ENCODE measurements at regions not wholly inside any gene's neighbourhood (a gene's known extent, or its start where the extent isn't known, plus 50 kb on each side); places are given as distances from the start of the nearest gene placed in this dataset.

DNA sequence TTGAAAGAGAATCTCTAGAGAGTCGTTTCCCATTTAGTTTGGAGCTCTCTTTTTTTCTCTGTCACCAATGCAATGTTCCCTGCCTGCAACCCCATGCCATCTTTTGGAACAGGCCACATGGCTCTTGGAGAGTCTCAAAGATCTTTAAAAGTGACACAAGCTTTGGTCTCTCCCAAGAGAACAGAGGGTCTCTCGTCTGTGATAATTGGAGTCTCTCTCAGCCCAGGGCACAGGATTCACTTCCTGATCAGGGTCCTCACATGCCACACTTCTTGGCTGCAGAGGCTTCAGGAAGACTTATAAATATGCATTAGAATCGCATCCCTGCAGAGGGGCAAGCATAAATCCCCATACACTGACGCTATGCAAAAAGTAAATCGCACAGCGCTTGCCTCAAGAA is 240.5 kb downstream of the IRS2 start:
- POLR2A ChIA-PET = no interaction called here

DNA sequence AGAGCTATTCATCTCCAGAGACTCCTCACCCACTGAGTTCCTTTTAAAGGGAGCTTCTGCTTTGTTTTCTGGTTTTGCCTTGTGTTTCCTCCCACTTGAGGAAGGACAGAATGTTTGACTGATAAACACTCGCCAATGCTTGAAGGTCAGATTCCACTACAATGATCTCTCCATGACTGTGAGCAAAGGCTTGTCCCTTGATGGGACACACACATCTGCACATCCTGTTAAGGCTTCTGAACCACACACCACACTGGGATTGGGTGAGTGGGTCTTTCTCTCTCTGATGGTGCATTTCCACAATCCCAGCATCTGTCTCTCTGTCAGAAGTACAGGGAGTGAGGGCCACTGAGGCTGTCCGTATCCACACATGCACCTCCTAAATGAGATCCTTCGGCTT is 245.3 kb downstream of the IRS2 start:
- POLR2A ChIA-PET = no interaction called here
- CTCF ChIA-PET = no interaction called here

More for the DNA sequence above, 240.5 kb downstream of the IRS2 start:
- CTCF ChIA-PET = no interaction called here

DNA sequence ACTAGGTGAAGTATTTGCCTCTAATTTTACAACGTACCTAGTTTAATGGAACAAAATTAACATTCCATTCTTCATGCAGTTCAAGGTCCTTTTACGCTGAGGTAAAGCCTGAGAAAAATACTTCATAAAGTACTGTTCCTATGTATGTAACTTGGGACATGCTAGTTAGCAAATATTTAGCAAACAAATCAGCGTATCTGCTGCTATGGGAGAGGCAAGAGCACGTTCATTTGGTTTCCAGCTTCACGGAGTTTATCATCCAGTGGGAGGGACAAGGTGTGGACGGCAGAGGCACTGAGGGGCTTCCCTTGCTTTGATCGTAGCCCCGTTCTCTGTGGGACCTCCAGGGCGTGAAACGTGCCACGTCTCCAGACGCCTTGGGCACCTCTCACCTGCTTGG is 248.8 kb downstream of the IRS2 start:
- ChIA-PET POLR2A (no interaction called here), CTCF (no interaction called here)

DNA sequence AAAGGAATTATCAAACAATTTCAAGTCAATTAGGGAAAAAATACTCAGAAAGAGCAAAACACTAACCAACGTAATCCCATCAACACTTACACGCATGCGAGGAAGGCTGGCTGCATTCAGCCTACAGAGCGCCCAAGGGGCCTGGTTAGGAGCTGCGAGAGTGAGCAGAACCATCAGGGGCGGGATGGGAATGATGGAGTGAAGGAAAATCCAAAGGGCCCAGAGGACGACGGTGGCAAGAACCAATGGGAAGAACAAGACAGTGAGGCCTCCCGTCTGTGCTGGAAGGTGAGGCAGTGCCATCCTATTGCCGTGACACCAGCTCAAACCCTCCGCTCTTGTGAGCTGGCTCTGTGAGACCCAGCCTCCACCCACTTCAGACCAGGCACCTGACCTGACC is 253.0 kb downstream of the IRS2 start:
- POLR2A ChIA-PET = no interaction called here
- CTCF ChIA-PET = no interaction called here

DNA sequence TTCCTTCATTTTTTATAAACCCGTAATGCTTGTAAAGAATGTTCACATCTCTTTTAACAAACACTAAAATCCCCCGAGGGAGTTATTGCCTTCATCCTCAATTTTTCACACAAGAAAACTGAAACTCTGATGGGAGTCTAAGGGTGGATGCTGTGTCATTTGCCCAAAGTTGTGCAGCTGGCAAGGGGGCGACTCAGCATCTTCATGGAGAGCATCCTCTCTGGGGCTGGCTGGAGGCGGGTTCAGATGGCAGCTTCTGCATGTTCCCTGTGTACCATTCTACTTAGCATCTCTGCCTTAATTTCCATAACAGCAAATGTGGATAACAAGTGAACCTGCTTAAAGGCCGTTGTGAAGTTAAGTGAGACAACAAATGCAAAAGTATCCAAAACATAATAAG is 256.4 kb downstream of the IRS2 start:
- ChIA-PET POLR2A (no interaction called here), CTCF (no interaction called here)

DNA sequence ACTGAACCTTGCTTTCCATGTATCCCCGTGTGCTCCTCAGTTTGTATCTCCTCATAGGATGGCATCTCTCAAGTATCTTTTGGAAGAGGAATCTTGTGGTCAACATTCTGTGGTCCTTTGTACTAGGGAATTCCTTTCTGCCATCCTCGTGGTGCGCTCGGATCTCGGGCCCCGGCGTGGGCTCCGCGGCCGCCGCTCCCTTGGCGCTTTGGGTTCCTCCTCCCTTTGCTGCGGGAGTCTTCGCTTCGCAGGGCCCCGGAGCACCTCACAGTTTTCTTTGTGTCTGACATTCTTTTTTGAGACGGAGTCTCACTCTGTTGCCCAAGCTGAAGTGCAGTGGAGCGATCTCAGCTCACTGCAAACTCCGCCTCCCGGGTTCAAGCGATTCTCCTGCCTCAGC is 264.7 kb downstream of the IRS2 start:
- ChIA-PET CTCF (interaction anchor here (0.6 kb wide), 1 partner anchor 564 kb away, joined by 4 read pairs; no protein-coding TSS in a partner anchor), POLR2A (no interaction called here)

DNA sequence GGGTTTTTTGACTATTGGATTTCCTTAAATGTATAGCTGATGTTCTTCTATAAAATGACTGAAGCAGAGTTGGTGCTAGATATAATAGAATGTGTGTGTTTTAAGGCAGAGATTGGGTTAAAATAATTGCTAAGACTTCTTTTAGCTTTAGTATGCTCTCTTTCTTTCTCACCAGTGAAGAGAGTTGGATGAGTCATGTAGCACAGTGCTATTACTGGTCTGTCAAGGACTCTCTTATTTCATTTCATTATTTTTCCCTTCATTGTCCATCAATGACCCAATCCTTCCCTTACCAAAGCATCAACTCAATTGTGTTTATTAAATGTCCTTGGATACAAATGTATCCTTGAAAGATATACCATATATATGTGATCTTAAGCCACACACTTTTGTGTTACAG is 268.9 kb downstream of the IRS2 start:
- ChIA-PET CTCF (no interaction called here), POLR2A (no interaction called here)

DNA sequence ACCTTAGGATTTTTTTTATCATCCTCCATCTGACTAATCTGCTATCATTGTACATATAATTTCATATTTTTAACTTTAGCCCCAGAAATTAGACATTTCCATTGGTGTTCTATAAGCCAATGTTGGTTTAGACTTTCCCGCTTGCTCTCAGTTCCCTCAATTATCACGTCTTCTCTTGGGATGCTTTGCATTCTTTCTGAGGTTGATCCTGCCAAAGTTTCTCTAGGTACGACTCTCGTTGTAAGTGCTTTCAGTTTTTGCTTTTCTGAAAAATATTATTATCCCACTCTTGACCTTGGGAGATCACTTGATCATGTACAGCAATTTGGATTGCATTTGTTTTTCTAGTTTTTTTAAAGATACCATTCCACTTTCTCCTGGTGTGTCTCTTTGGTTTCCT is 270.2 kb downstream of the IRS2 start:
- POLR2A ChIA-PET = no interaction called here
- CTCF ChIA-PET = no interaction called here

DNA sequence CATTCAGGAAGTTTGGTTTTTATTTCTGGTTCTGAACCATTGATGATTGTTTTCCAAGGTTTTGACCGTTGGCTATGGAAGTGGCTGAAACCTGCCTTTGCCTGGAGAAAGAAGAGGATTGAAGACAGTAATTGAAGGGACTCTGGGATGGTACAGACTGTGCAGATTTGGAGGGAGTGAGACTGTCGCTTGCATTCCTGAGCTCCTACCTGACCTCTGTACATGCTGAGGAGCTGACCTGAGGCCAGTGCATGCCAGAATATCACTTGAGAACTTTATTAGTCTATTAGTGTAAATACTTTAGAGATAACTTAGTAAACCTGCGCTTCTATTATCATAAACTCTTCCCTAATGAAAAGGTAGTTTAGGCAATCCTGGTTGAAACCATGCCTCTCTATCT is 276.4 kb downstream of the IRS2 start:
- ChIA-PET POLR2A (no interaction called here), CTCF (no interaction called here)

DNA sequence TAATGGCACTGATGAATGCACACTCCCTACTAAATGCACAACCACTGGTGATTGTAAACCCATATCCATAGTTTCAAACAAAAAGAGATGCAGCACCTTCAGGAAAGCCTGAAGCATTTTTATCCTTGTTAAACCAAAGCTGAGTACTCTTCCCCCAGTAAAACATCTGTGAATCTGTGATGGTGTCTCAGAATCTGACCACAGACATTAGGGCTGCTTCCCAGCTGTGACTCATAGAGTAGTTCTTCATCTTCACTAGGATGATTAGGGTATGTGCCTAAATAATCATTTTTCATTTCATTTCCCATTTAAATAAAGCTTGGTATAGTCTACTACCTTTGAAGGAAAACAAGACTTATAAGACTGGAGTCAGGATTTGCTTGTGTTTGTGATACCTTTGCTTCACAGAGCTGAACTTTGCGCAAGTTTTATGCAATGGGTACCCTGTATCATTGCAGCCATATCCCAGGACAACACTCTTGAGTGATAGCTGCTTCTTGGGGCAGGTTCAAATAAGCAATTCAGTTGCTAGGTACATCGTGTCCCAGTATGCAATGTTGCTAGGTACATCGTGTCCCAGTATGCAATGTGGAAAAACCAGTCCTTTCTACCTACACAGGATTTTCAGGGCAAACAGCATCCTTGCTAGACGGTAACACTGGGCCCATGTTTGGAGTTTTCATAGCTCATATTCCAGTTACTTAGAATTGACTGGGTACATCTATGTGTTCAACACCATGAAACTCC is 277.1 kb downstream of the IRS2 start:
- ChIA-PET CTCF (no interaction called here), POLR2A (no interaction called here)

DNA sequence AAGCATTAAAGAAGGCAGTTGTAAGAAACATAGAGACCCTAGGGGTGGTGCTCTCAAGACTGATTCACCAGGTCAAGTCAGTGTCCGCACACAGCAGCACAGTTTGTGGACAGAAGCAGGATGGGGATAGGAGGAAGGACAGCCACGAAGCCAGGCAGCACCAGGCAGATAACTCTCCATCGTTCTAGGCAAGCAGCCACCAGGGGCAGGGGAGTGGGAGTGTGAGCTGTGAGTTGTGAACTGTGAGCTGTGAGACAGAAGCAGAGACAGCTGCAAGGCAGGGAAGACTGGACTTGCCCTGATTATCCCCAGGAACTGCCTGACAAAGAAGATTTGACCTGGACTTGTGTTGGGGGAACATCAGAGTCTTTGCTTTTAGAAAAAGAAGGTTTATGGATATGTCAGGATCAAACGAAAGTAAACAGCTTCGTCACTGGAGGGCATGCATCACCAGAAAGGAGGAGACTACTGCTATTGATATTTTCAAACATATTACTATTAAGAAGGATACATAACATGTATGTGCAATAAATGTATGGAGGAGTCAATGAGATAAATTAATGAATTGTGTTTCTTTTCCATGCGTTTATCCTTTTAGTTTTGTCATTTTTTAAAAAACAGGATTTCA is 286.1 kb downstream of the IRS2 start:
- ChIA-PET POLR2A (no interaction called here), CTCF (no interaction called here)

DNA sequence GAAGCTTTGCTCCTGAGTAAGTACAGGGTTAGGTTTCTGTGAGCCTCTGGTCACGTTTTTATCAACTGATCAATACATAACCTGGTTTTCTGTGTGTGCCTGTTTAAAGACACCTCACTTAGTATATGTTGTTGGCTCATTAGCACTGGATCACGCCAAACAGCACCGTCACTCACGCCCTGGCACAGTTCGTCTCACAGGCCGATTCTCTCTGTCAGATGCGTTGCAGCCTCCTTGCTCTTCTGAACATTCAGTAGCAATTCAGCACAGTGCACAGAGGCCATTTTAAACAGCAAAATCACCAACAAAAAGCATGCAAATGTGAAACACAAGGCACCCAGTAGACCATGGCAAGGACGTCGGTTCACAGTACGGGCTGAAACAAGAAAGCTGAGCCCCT is 288.5 kb downstream of the IRS2 start:
- CTCF ChIA-PET = no interaction called here
- POLR2A ChIA-PET = no interaction called here

DNA sequence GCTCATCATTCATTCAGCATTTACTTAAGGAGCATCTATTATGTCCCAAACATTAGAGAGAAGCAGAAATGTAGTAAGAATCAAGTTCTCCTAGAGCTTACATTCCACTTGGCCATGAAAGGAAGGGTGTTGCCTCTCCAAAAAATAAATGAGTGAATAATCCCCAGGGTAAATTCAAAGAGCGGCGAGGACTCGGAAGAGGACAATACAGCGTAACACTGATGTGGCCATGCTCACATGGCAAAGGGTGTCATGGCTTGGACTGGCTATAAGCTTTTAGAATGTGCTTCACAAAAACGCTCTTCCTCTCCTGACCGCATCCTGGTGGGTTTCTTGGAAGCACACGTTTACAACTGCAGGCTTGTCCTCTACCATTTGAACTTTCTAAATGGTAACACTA is 290.2 kb downstream of the IRS2 start:
- CTCF ChIA-PET = no interaction called here
- POLR2A ChIA-PET = no interaction called here

DNA sequence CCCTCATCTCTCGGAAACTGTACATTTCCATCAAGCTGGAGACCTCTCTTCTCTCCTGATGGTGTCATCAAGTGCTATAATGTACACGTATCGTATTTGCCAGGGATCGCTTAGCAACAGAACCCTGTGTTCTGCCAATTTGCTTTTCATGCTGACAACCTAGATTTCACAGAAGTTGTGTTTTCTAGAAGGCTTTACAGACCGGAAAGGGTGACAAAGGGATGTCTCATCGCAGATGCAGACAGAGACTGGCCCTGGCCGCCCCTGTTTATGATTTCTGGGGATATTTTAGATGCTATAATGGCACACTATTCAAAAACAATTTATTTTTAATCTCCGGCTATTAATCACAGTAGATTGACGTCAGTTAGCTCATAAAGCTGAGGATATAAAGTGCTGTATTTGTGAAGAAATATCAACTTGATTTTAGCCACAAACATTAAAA is 291.4 kb downstream of the IRS2 start:
- ChIA-PET CTCF (no interaction called here), POLR2A (no interaction called here)

DNA sequence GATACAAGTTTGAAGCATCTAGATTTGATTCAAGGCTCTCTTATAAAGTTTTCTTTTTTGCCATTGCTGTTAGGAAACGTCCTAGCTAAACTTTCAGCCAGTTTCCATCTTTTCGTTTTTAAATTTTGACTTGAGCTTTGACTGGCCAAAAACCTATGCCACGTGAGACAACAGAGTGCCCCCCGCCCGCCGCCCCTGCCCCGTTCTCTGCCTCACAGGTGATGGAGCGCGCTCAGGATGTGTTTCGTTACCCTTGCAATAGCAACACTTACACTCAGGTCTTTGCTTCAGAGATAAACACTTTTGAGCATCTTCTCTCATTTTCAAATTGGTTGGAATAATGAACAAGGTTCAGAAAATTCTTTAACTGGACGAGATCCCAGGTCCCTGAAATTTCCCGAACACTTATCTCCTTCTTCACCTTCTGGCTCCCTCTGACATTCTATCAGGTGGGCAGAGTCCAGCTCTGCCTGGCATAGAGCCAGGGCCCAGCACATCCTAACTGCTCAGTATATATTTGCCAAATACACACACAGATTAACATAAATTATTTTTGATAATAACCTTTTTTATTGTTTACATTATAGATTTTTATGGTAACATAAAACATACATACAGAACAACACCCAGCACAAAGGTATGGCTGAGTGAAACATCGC is 301.1 kb downstream of the IRS2 start:
- POLR2A ChIA-PET = no interaction called here

DNA sequence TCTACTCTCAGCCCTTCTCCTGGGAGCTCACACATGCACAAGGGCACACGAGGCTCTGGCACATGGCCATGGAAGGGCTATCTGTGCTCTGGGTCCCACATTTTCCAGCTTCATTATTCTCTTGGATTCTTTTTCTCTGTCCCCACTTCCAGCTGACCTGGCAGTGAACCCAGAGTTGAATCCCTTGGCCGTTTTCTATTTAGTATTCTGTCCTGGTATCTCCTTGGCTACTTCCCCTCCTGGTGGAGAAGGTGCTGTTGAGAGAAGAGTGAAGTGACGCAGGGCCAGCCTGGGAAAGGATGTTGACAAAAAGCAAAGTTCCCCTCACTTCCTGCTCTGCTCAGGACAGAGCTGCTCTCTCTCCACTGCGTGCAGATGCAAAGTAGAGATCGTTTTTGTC is 303.1 kb downstream of the IRS2 start:
- CTCF ChIA-PET = no interaction called here
- POLR2A ChIA-PET = no interaction called here

More for the DNA sequence above, 301.1 kb downstream of the IRS2 start:
- CTCF ChIA-PET = no interaction called here

DNA sequence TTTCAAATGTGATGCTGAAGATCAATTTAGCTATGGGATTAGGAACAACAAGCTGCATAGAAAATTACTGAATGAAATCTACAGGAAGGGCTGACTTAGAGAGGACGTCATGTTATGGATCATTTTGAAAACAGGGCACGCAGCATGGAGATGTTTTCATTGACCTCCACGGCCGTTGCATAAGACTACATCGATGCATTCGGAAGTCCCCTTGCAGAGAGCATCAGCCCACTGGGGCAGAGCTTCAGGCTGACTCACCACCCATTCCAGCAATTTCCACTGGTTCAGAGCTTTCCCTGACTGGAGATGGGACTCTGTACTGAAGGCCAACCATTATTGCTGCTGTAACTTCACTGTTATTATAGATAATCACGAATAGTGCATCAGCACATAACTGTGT is 305.3 kb downstream of the IRS2 start:
- ChIA-PET CTCF (no interaction called here), POLR2A (no interaction called here)

DNA sequence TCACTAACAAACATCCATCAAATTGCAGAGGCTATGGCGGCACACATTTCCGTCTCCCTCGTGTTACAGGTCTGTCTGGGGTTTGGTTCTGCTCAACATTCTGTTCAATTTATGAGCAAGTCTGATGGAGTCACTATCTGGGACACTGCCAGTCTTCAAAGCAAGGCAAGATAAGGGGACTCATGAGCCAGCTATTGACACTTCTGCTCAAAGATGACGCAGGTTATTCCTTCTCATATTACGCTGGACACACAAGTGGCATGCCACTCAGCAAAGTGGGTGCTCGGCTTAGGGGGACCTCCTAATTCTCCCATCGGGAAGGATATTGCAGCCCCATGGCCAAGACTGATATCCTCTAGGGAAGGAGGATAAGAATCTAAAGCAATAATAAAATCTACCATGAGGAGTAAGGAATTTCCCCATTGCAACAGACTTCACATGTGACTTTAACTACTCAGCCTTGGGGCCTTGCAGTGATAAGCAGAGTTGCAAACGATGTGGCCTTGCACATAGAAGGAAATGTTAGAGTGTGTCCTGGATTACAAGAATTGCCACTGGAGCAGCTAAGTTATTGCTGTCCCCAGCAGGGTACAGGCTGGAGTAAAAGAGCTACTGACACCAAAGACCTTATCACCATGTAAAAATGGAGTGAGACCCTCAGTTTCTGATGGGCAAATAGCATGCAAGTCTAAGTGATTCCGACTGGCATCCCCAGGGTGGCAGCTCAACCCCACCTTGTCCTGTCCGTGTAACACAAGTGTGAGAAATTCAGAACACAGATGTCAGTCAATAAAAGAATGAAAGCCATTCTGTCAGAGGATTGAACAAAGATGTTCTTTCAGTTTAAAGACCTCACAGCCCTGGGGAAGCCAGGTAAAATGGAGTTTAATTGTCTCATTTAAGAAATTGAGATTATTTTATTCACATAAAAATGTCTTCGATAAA is 306.1 kb downstream of the IRS2 start:
- CTCF ChIA-PET = no interaction called here
- POLR2A ChIA-PET = no interaction called here

DNA sequence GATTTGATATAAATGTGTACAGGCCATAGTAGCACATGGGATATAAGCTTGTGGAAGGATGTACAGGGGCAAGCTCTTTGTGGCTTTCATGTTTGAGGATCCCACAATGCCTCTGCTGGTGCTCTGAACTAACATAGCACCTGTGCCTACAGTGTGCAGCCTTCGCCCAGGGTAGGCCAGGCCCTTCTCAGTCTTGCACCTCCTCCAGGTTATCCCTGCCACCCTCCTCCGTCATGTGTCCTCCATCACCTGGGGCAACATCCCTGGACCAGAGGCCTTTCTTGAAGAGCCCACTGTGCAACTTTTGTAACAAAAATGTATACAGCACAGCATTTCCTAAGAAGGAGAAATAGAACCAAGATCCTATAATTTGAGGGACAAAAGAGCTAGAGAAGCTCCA is 306.8 kb downstream of the IRS2 start:
- POLR2A ChIA-PET = no interaction called here
- CTCF ChIA-PET = no interaction called here

DNA sequence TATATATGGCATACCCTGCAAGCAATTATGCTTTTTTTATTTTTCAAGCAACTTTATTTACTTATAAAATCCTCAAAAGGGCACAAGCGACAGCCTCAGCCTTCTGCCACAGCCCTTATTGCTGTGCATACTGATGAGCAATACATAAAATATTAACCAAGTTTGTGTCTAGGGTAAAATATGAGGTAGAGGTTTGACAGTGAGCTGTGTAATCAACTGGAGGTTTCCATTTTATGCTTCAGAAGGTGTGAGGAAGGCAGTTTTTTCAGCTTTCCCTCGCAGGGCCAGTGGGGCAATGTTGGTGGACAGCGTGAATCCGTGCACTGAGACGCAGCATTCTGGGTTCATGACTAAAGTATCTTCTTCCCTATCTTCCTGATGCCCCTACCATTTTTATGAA is 310.4 kb downstream of the IRS2 start:
- CTCF ChIA-PET = no interaction called here
- POLR2A ChIA-PET = no interaction called here

DNA sequence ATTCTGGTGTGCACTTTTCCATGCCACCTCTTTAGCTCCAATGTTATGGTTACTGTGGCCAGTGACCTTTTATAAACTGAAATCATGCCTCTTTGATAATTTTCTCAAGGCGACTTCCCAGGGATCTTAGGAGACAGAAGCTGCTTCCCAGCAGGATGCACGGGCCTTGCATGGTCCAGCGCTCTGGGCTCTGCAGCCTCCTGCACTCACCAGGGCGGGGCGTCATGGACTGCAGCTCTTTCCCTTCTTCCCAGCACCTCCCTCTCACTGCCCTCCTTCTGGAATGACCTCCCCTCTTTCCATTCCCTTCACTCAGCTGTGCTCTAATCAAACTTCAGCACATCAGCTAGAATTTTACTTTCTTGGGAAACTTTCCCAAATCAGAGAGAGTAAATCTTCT is 318.3 kb downstream of the IRS2 start:
- ChIA-PET CTCF (no interaction called here), POLR2A (no interaction called here)

Data from activated CD8-positive, alpha-beta memory T cell treated with anti-CD3 and anti-CD28 coated beads for 36 hours (primary cell).